ENCODE measurements at regions not wholly inside any gene's neighbourhood (a gene's known extent, or its start where the extent isn't known, plus 50 kb on each side); places are given as distances from the start of the nearest gene placed in this dataset.

GRCh38 chr6:47111685-47112084 is 69.6 kb upstream of the ADGRF1 start:
- TF ChIP-seq, protein P1, sequence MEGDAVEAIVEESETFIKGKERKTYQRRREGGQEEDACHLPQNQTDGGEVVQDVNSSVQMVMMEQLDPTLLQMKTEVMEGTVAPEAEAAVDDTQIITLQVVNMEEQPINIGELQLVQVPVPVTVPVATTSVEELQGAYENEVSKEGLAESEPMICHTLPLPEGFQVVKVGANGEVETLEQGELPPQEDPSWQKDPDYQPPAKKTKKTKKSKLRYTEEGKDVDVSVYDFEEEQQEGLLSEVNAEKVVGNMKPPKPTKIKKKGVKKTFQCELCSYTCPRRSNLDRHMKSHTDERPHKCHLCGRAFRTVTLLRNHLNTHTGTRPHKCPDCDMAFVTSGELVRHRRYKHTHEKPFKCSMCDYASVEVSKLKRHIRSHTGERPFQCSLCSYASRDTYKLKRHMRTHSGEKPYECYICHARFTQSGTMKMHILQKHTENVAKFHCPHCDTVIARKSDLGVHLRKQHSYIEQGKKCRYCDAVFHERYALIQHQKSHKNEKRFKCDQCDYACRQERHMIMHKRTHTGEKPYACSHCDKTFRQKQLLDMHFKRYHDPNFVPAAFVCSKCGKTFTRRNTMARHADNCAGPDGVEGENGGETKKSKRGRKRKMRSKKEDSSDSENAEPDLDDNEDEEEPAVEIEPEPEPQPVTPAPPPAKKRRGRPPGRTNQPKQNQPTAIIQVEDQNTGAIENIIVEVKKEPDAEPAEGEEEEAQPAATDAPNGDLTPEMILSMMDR (IDR thresholded peaks at IDR 0.05), result no peak
- TF ChIP-seq POLR2A (IDR thresholded peaks at IDR 0.05), result no peak
